ENCODE measurements at regions not wholly inside any gene's neighbourhood (a gene's known extent, or its start where the extent isn't known, plus 50 kb on each side); places are given as distances from the start of the nearest gene placed in this dataset.

- no peak overlapping the region for H3K4me2 ChIP-seq
- H3F3A ChIP-seq (replicated peaks; ENCODE audit: insufficient read depth) = no peaks in the 10 kb centered on the region
- WGBS (ENCODE audit: low lambda C conversion rate) = 14% methylated on average over 8 of the region's 8 CpGs
- H3K9me3 ChIP-seq = no peaks in the 10 kb centered on the region
- no peak overlapping the region for H2AFZ ChIP-seq (ENCODE audit: low read depth)
- no peak overlapping the region for H3K9ac ChIP-seq
- H3K9me2 ChIP-seq = no peaks in the 10 kb centered on the region
- ChIA-PET POLR2A (no interaction called here), CTCF (no interaction called here)
- H3K79me2 ChIP-seq (ENCODE audit: insufficient read depth) = no peaks in the 10 kb centered on the region
- no peak for TF ChIP-seq POLR2AphosphoS5 (IDR thresholded peaks at IDR 0.05; ENCODE audit: low read depth, low read length)
- TF ChIP-seq TEAD4 (IDR thresholded peaks at IDR 0.05; ENCODE audit: borderline replicate concordance, insufficient read depth) = no peak
- TF ChIP-seq NRF1 (IDR thresholded peaks at IDR 0.05; ENCODE audit: low read depth, low read length) = no peak
- TF ChIP-seq GATA2 (CRISPR knock-in tag; IDR thresholded peaks at IDR 0.05) = no peak
- no peak for TF ChIP-seq FOSL2 (IDR thresholded peaks at IDR 0.05; ENCODE audit: borderline replicate concordance, low read depth)
- no peak for TF ChIP-seq FOXM1 (IDR thresholded peaks at IDR 0.05; ENCODE audit: low read depth)
- H3K36me3 ChIP-seq (replicated peaks in 1 of 2; ENCODE audit: control insufficient read depth in 1 of 2, insufficient read depth in 2 of 2, low read length in 1 of 2) = no peaks in the 10 kb centered on the region
- H3K27me3 ChIP-seq (ENCODE audit: insufficient read depth) = no peaks in the 10 kb centered on the region
- H3K27ac ChIP-seq (ENCODE audit: low read depth in 2 of 2, low read length in 1 of 2) = no peak overlapping the region
- DNase-seq = no peak
- no peak overlapping the region for H3K4me3 ChIP-seq (ENCODE audit: low read depth in 2 of 2, low read length in 1 of 2)
- H4K20me1 ChIP-seq (ENCODE audit: insufficient read depth) = no peaks in the 10 kb centered on the region
- H3K4me1 ChIP-seq (ENCODE audit: control insufficient read depth in 1 of 2, insufficient read depth in 2 of 2, low read depth in 1 of 2, low read length in 1 of 2) = no peaks in the 10 kb centered on the region
Measured at GRCh38 chrX:5100004-5100403, 1128.7 kb downstream of the NLGN4X start.

DNA sequence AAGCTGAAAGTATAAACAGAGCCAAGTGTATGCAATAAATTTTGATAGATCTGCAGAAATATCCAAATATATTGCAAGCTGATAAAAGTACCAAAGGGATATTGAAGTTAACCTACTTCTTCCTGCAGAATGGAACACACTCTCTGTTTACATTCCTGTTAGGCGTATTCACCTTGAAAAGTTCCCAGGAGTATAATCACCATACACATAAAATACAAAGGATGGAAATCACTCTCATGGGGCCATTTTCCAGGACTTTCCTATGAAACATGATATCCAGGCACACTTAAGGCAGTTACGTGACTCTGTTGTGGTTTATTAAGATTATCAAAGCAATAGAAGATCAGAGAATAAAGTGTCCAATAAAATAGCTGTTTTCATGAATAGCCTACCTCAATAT, 1142.3 kb downstream of the NLGN4X start:
- ChIA-PET POLR2A (no interaction called here), CTCF (no interaction called here)
- 27% methylated on average over 2 of the region's 2 CpGs for WGBS (ENCODE audit: low lambda C conversion rate)
- Histone ChIP-seq H3K4me1 (ENCODE audit: control insufficient read depth in 1 of 2, insufficient read depth in 2 of 2, low read depth in 1 of 2, low read length in 1 of 2) (no peaks in the 10 kb centered on the region), H3F3A (replicated peaks; ENCODE audit: insufficient read depth) (no peaks in the 10 kb centered on the region), H3K4me3 (ENCODE audit: low read depth in 2 of 2, low read length in 1 of 2) (no peak overlapping the region), H3K79me2 (ENCODE audit: insufficient read depth) (no peaks in the 10 kb centered on the region), H3K4me2 (no peak overlapping the region), H3K9me2 (no peaks in the 10 kb centered on the region), H3K36me3 (replicated peaks in 1 of 2; ENCODE audit: control insufficient read depth in 1 of 2, insufficient read depth in 2 of 2, low read length in 1 of 2) (no peaks in the 10 kb centered on the region), H3K27ac (ENCODE audit: low read depth in 2 of 2, low read length in 1 of 2) (no peak overlapping the region), H3K9me3 (no peaks in the 10 kb centered on the region), H3K27me3 (ENCODE audit: insufficient read depth) (no peaks in the 10 kb centered on the region), H2AFZ (ENCODE audit: low read depth) (no peak overlapping the region), H3K9ac (no peak overlapping the region), H4K20me1 (ENCODE audit: insufficient read depth) (no peaks in the 10 kb centered on the region)
- TF ChIP-seq ZBTB33 (IDR thresholded peaks at IDR 0.05; ENCODE audit: borderline replicate concordance, low read depth) (no peak), USF2 (IDR thresholded peaks at IDR 0.05; ENCODE audit: borderline replicate concordance, low read depth, low read length) (no peak), ELF1 (IDR thresholded peaks at IDR 0.05) (no peak), RAD21 (IDR thresholded peaks at IDR 0.05; ENCODE audit: low read length) (no peak), SIN3A (IDR thresholded peaks at IDR 0.05; ENCODE audit: borderline replicate concordance, low read depth, low read length) (no peak), NRF1 (IDR thresholded peaks at IDR 0.05; ENCODE audit: low read depth, low read length) (no peak), RFX5 (IDR thresholded peaks at IDR 0.05; ENCODE audit: low read length) (no peak), CHD2 (IDR thresholded peaks at IDR 0.05; ENCODE audit: low read length, partially characterized antibody) (no peak)
- DNase-seq = no peak

Data from SK-N-SH (cell line).